ENCODE measurements at regions not wholly inside any gene's neighbourhood (a gene's known extent, or its start where the extent isn't known, plus 50 kb on each side); places are given as distances from the start of the nearest gene placed in this dataset.

DNA sequence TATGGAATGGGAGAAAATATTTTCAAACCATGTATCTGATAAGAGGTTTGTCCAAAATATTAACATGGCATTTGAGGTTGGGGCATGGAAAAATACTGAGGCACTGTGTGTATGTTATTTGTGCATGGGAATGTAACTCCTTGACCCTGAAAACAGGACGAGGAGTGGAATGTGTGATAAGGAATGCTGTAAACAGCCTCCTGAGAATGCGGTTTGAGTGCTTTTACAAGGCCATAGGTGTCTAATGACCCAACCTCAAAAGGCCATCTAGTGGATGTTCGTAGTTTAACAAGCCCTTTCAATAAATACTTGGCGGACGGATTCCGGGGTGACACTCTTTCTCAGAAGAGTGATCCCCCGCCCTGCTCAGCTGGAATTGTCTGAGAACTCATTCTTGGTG is 162.9 kb upstream of the USP9X start:
- TF ChIP-seq, protein P1, sequence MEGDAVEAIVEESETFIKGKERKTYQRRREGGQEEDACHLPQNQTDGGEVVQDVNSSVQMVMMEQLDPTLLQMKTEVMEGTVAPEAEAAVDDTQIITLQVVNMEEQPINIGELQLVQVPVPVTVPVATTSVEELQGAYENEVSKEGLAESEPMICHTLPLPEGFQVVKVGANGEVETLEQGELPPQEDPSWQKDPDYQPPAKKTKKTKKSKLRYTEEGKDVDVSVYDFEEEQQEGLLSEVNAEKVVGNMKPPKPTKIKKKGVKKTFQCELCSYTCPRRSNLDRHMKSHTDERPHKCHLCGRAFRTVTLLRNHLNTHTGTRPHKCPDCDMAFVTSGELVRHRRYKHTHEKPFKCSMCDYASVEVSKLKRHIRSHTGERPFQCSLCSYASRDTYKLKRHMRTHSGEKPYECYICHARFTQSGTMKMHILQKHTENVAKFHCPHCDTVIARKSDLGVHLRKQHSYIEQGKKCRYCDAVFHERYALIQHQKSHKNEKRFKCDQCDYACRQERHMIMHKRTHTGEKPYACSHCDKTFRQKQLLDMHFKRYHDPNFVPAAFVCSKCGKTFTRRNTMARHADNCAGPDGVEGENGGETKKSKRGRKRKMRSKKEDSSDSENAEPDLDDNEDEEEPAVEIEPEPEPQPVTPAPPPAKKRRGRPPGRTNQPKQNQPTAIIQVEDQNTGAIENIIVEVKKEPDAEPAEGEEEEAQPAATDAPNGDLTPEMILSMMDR (IDR thresholded peaks at IDR 0.05), result 0 out of 2 replicates have a peak, but pooled peaks have one; percentile 30
- TF ChIP-seq TEAD1 (CRISPR knock-in tag; IDR thresholded peaks at IDR 0.05) (no peak), SMAD3 (CRISPR knock-in tag; IDR thresholded peaks at IDR 0.05; ENCODE audit: borderline replicate concordance) (no peak)
